ENCODE measurements at regions not wholly inside any gene's neighbourhood (a gene's known extent, or its start where the extent isn't known, plus 50 kb on each side); places are given as distances from the start of the nearest gene placed in this dataset.

GRCh38 chr18:56165601-56166355, 472.6 kb downstream of the TXNL1 start:
- DNase-seq: no peak

DNA sequence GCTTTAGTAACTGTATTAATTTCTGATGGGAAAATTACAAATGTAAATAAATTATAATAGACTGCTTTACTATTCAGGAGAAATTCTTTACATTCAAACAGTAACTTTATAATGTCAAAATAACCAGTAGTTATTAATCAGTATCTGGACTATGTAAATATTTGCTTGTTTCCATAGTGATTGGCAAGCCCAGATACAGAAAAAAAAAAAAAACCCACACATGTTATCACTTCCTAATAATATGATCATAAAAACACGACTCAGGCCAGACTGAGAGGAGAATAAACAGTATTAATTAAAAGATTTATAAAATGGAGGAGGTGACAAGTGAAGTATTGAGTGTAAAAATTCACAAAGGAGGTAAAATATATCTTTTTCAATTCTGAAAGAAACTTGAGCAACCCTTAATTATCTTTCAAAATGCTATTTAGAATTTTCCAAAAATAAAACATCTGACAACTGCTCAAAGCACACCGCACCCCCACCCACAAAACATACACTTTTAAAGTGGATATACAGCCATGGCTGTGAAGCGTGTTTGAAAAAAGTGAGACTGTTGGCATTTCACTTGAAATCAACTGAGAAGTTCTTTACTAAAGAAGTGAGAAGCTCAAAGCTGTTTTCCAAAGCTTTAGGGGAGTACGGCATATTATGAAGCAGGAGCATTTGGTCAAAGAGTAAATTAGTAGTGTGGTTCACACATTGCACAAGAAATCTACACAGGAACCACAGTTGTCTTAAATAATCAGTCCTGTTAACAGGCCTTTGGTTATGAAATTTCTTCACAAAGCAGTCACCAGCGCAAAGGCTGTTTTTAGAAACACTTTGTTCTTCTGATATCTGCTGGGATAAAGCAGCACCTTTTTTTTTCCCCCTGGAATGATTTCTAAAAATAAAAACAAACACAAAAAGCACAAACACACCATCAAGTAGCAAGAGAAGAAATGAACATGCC, 475.8 kb downstream of the TXNL1 start:
- no peak for DNase-seq

GRCh38 chr18:56161566-56162260, 476.7 kb downstream of the TXNL1 start:
- no peak for DNase-seq

GRCh38 chr18:56158676-56159075, 479.7 kb downstream of the TXNL1 start:
- no peak for DNase-seq

DNA sequence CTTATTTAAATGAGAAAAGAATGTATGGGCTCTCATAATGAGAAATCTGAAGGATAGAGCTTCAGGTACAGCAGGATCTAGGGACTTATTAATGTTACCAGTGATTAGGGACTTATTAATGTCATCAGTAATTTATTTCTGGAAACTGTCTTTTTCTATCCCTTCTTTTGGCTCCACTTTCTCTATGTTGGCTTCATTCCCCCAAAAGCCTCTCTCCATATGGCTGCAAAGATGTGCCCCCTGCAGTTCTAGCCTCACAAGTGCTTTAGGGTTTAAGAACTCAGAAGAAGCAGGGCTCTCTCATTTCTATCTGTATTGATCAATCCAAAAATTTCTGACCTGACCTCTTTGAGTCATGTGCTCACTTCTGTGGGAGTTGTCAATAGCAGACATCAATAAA, 480.9 kb downstream of the TXNL1 start:
- no peak for DNase-seq

DNA sequence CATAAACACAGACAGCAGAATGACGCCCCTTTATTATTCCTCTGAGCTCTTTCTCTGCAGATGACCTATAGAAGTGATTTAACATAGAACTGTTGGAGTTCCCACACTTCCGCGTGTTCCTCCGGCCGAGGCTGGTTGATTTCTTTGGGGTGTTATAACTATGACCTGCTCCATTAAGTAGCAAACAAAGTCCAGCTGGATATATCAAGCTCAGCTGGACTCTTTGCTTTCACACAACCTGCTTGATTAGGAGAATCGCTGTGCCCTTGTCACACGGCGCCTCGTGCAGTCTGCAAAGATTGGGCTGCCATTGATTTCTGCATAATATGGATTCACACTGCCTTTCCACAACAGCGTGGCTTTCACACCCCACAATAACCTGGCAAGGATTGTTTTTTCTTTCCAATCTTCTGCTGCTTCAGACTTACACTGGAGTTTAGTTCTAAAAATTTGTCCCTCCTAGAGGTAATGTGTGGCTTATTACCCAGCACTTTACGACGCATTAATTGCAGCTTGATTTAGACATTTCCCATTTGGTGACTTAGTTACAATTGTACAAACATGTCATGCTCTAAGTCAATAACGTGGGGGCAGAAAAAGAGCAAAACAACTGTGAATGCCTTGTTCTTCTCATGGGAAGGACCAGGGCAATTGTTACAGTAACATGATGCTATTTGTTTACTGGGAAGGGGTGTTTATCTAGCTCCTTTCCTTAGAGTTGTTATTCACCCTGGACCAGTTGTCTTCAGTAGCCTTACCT, 485.7 kb downstream of the TXNL1 start:
- DNase-seq: no peak

DNA sequence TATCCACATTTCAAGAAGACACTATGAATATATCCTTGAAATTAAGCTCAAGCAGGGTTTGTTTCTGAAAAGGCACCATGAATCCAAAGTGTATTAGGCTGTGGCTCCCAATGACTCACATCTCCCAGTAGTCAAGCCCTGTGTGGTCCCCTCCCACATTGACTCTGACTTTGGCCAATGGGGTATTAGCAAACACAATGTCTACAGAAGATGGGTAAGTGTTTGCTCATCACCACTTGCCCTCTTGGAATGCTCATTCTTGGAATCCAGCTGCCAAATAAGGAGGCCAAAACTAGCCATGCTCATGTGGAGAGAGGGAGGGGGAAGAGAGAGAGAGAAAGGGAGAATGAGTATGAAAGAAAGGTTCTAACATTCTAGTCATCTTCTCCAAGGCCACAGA, 490.0 kb downstream of the TXNL1 start:
- DNase-seq: no peak

DNA sequence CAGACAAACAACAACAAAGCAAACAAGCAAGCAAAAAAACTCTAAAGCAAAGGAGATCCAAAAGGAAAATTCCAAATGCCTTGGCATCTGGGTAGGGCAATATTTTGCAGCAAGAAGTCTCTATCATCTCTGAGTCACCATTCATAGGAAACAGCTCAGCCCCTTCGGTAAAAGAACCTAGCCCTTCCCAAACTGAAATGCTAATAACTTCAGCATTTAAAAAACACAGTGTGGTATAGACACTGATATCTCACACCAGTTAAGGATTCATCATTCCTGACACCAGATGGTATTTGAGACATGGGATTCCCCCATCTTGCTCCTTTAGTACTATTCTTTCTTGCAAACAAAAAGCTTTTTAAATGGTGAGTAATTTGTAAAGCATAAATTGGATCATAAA, 491.8 kb downstream of the TXNL1 start:
- no peak for DNase-seq

DNA sequence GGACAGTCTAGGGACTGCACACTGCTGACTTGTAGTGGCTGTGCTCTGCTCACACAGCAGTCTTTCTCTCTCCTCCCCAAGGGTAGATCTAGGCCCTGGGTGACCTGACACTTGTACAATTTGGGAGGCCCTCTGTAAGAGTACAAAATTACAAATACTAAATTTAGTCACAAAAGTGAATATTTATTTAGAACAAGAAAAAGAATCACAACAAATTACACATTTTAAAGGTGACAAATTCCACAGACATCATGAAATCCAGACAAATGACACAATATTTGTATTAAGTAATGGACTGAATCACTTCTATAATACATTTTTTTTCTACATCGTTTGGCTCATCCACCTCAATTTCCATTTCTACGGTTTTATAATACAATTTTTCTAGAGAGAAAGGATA, 496.4 kb downstream of the TXNL1 start:
- DNase-seq: no peak

DNA sequence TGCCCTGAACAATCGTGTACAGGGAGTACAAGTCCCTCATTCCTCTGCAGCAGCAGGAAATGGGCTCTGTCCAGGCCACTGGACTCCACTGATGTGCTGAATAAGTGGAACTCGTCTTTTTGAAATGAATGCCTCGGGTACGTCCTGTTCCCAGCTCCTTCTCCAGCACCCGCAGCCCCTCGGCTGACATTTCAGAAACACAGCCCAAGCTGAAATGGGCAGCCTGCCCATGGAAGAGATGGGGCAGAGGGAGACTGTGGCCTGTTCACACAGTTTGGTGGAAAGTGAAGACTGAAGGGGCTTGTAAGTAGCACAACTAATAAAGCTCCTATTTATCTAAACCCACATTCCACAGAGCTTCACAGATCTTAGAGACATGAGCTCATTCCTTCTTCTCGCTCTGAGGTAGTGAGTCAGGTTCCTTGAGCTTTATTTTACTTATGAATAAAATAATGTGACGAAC, 498.6 kb downstream of the TXNL1 start:
- DNase-seq: no peak

DNA sequence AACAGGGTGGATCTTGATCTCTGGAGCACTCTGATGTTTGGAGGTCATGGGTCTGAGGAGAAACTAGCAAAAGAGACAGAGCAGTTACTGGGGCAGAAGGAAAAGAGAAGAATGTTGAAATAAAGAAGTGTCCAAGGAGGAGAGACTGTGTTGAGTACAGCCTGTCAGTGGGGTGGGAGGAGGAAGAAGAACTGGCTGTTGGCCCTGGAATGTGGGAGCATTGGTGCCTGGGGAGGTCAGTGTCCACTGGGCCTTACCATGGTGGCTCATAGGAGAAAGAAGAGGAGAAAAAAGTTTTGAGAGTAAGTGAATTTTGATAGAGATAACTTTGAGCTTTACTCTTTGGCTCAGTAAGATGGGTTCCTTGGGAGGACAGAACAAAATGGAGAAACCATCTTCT, 499.0 kb downstream of the TXNL1 start:
- DNase-seq: no peak

DNA sequence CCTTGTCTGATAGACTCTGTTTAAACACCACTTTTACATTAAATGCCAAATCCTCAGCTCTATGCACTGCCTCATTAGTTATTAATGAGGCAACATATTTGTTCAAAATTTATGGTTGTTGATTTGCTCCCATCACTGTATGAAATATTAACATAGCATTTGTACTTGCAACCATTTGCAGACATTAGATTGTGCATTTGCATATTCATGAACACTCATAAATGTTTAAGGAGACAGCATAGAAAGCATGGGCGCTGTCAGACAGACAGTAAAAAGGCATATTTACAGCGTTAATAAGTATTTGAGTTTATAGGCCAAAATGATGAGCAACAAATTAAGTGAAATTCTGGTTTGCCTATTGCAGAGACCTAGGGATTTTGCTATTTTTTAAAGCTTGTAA, 502.3 kb downstream of the TXNL1 start:
- DNase-seq: no peak

DNA sequence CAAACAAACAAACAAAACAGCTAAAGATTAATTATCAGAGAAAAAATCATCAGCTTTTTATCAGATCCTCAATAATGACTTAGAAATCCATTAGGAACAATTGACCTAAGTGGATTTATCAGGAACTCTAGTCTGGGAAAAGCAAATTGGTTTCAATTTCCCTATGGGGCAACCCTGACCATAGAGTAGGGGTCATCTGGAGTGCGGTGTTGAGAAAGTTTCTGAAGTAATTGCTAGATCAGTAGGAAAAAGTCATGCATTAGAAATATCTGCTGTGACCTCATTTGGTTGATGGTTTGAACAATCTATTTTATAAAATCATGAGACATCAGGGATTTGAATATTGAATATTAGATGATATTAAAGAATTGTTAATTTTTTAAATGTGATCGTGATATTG, 507.9 kb downstream of the TXNL1 start:
- DNase-seq: no peak

- no peak for DNase-seq
Measured at GRCh38 chr18:56128153-56128791, 510.1 kb downstream of the TXNL1 start.

DNA sequence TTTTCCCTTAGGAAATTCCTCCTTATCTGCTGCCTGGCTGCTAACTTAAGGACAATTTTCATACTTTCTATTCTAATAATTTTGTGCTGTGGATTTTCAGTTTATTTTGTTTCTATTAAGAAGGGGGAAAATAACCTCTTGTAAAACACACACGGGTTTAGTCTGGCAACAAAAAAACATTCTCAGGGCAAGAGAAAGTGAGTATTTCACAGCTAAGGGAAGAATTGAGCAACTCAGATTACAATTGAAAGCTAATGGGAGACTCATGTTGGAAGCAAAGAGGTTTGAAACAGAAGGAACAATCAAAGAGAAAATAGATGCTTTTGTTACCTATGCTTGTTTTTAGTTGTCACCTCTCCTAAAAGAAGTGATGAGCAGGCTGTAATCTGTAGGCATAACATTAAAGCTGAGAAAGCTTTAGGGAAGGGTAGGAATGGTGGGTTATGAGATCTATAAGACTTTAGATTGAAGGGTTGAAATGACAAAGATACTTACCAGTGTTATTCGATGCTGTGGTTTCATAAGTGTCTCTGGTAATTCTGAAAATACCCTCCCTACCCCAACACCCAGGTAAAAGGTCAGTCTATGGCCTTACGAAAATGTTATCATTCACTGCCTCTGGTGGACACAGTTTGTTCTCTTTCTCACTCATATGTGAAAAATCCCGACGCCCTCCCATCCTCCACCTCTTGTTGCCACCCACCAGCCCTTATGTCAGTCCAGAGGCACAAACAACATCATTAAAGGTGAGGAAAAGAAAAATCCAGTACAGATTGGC, 510.9 kb downstream of the TXNL1 start:
- DNase-seq: no peak

DNA sequence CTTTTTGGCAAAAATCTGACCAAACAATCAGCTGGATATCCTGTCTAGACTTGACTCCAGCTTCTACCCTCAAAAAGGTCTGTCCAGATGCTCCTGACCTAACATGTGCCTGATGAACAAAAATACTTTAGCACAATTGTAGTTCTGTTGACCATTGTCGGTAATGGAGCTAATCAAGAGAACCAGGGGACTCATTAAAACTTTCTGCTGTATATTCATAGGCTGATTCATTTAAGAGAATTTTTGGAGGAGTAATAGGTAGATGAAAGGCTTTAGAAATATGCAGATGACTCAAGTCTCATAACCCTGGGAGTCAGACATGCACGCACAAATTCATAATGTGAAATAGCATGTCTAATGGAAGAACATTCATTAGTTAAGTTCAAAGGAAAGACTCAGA, 514.2 kb downstream of the TXNL1 start:
- DNase-seq: no peak

DNA sequence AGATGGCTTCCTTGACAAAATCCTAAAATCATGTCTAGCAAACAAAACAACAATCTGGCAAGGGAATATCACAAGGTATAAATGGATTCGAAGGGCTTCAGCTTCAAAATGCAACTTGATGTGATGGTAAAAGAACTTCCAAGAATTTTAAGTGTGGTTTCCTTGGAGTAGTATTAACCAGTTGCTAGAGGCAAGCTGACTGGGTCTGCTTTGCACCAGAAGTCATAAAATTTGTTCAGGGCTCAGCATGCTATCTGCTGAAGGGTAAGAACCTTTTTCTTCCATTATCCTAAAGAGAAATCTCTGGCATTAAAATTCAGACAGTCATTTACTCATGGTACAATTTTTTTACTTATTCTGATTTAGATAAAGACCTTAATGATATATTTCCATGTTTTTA, 516.7 kb downstream of the TXNL1 start:
- no peak for DNase-seq

- DNase-seq: no peak
Measured at GRCh38 chr18:56120782-56121181, 517.6 kb downstream of the TXNL1 start.

- DNase-seq: no peak
Measured at GRCh38 chr18:56119681-56120080, 518.7 kb downstream of the TXNL1 start.

DNA sequence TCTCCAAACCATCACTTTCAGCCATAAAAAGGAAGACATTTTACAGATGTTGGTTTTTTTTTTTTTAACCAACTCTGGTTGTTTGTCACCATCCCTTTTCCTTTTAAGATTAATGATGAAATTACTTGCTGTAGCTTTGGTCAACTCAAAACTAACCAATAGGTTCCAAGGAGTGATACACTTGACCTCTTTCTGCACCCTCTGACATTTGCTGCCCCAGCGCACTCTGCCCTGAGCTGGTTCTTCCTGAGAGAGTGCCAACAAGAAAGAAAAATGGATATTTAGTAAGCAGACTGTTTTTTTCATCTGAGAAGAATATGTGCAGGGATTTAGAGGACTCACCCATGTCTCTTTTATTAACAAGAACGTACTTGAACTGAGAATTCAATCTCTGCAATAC, 520.0 kb downstream of the TXNL1 start:
- DNase-seq: no peak
